Activated naive CD4-positive, alpha-beta T cell treated with anti-CD3 and anti-CD28 coated beads for 36 hours (primary cell): ENCODE measurements at regions not wholly inside any gene's neighbourhood (a gene's known extent, or its start where the extent isn't known, plus 50 kb on each side); places are given as distances from the start of the nearest gene placed in this dataset.
"Not testable (repeated sequence)": the region's sequence is repeated elsewhere in the genome, so short reads cannot be mapped to it uniquely, and the experiment has no call there.

Experiments
- CTCF ChIA-PET: fragments of 350-600 bp; sonication (Branson Sonifier 250); formaldehyde crosslinking; loops from one replicate; lab custom pipeline; 2021; ENCODE audit warnings: antibody characterized with exemption; lab: Charles Lee
- DNase-seq: peaks from one replicate; pipeline ENCODE4 v3.0.0-alpha.2; 2020
- H3K27ac Mint-ChIP-seq: one replicate; pipeline ENCODE4 v1.8.0; 2021; ENCODE audit warnings: mild to moderate bottlenecking, mixed read lengths
- H3K27me3 Mint-ChIP-seq: one replicate; pipeline ENCODE4 v1.8.0; 2021; ENCODE audit warnings: low read depth, mixed read lengths
- H3K36me3 Mint-ChIP-seq: one replicate; pipeline ENCODE4 v1.8.0; 2021; ENCODE audit warnings: low read depth, mixed read lengths
- H3K4me1 Mint-ChIP-seq: one replicate; pipeline ENCODE4 v1.8.0; 2021; ENCODE audit warnings: low read depth, mixed read lengths
- H3K4me3 Mint-ChIP-seq: one replicate; pipeline ENCODE4 v1.8.0; 2021; ENCODE audit warnings: mild to moderate bottlenecking, moderate library complexity, mixed read lengths
- H3K9me3 Mint-ChIP-seq: one replicate; pipeline ENCODE4 v1.8.0; 2021; ENCODE audit warnings: mixed read lengths
- intact Hi-C: fragments of 100-400 bp; cut with micrococcal nuclease; formaldehyde crosslinking; loops from one replicate; pipeline ENCODE4 v1.15.1; 2023

- CTCF ChIA-PET, H3K4me3 Mint-ChIP-seq, H3K27ac Mint-ChIP-seq, H3K36me3 Mint-ChIP-seq, H3K9me3 Mint-ChIP-seq, DNase-seq, intact Hi-C loops, H3K4me1 Mint-ChIP-seq, H3K27me3 Mint-ChIP-seq: not testable (repeated sequence)
These were observed 282.4 kb upstream of the FRG1 start for GRCh38 chr4:189658259-189658658.

DNA sequence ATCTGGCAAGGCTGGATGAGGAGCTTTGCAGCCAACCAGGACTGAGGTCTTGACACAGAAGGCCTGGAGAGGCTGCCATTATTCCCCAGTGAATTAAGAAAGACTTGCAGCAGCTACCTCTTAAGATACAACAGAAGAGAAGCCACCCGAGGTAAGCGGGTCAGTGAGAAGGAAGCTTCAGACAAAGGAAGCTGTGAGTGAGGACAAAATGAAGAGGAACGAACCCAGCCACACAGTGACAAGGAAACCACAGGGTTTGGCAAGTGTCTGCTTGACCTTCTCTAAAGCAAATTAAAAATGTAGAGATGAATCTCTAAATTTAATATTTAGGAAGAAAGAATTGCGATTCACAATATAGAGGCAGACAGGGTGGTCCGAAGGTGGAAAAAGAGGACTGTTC, 281.8 kb upstream of the FRG1 start:
- H3K36me3 Mint-ChIP-seq, DNase-seq, H3K9me3 Mint-ChIP-seq, intact Hi-C loops, H3K27me3 Mint-ChIP-seq, H3K4me1 Mint-ChIP-seq, H3K27ac Mint-ChIP-seq, CTCF ChIA-PET, H3K4me3 Mint-ChIP-seq: not testable (repeated sequence)

DNA sequence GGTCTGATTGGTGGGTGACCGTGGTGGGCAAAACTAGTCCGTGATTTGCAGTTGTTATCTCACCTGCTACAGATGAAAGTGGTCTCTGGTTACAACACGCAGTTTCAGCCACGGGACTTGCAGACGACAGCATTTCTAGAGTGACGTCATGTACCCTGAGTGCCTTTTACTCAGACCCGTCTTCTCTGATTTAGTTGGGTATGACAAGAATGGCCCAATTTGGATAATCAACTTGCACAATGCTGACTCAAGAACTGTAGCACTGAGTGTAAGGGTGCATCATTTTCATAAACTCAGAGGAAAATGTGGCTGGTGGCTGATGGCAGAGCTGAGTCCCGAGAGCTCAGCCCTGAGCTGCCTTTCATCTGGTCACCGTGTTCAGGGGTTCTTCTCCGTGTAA, 281.4 kb upstream of the FRG1 start:
- H3K27ac Mint-ChIP-seq: no peak overlapping the region
- intact Hi-C loops: no loop called here
- H3K4me3 Mint-ChIP-seq: no peak overlapping the region
- no peaks in the 10 kb centered on the region for H3K4me1 Mint-ChIP-seq
- CTCF ChIA-PET: no interaction called here
- H3K36me3 Mint-ChIP-seq: no peaks in the 10 kb centered on the region
- no peaks in the 10 kb centered on the region for H3K9me3 Mint-ChIP-seq
- H3K27me3 Mint-ChIP-seq: no peaks in the 10 kb centered on the region
- no peak for DNase-seq

- Mint-ChIP-seq H3K4me3 (no peak overlapping the region), H3K27me3 (no peaks in the 10 kb centered on the region), H3K27ac (no peak overlapping the region), H3K36me3 (no peaks in the 10 kb centered on the region), H3K9me3 (no peaks in the 10 kb centered on the region), H3K4me1 (no peaks in the 10 kb centered on the region)
- intact Hi-C loops: no loop called here
- no peak for DNase-seq
- CTCF ChIA-PET: no interaction called here
These were observed 279.8 kb upstream of the FRG1 start for GRCh38 chr4:189660722-189661360.

DNA sequence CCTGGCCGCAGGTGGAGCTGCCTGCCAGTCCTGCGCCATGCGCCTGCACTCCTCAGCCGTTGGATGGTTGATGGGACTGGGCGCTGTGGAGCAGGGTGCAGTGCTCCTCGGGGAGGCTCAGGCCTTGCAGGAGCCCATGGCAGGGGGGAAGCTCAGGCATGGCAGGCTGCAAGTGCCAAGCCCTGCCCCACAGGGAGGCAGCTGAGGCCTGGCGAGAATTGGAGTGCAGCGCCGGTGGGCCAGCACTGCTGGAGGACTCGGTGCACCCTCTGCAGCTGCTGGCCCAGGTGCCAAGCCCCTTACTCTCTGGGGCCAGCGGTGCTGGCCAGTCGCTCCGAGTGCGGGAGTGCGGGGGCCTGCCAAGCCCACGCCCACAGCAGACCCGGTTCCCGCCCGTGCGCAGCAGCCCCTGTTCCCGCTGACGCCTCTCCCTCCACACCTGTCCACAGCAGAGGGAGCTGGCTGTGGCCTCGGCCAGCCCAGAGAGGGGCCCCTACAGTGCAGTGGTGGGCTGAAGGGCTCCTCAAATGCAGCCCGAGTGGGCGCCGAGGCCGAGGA, 275.9 kb upstream of the FRG1 start:
- Mint-ChIP-seq H3K9me3 (no peaks in the 10 kb centered on the region), H3K27ac (no peak overlapping the region), H3K4me3 (no peak overlapping the region), H3K36me3 (no peaks in the 10 kb centered on the region), H3K27me3 (no peaks in the 10 kb centered on the region), H3K4me1 (no peaks in the 10 kb centered on the region)
- CTCF ChIA-PET: no interaction called here
- DNase-seq: no peak
- intact Hi-C loops: no loop called here

DNA sequence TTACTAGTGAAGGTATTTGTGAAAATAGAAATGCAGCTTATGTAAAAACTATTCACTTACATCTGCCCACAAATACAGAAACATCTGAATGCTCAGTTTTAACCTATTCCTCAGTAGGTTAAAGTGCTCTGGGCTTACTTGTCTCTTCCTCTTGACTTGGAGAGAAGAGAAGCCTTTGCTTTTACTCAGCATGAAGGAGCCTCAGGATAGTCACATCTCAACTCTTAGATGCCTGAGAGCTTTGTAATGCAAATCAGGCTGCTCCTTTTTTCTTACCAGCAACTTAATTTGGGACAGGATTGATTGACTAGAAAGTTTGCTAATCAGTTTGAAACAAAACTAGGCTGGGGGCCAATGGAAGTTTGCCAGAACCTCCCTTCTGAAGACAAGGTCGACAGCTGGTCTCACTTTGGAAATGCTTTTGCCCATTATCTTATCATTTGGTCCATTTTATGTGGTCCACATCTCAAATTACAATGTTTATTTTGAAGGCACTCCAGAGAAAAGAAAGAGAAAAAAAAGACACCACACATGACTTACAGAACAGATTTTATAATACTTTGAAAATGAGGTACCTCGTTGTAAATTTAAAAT, 274.9 kb upstream of the FRG1 start:
- H3K4me1 Mint-ChIP-seq, DNase-seq, H3K4me3 Mint-ChIP-seq, H3K27me3 Mint-ChIP-seq, H3K9me3 Mint-ChIP-seq, intact Hi-C loops, H3K27ac Mint-ChIP-seq, H3K36me3 Mint-ChIP-seq, CTCF ChIA-PET: not testable (repeated sequence)

GRCh38 chr4:189667386-189667785, 273.3 kb upstream of the FRG1 start:
- H3K9me3 Mint-ChIP-seq, intact Hi-C loops, H3K4me1 Mint-ChIP-seq, H3K4me3 Mint-ChIP-seq, H3K27ac Mint-ChIP-seq, H3K27me3 Mint-ChIP-seq, H3K36me3 Mint-ChIP-seq, DNase-seq: not testable (repeated sequence)
- CTCF ChIA-PET: interaction anchor here (0.6 kb wide), 1 partner anchor 106 kb away, joined by 4 read pairs; no protein-coding TSS in a partner anchor

DNA sequence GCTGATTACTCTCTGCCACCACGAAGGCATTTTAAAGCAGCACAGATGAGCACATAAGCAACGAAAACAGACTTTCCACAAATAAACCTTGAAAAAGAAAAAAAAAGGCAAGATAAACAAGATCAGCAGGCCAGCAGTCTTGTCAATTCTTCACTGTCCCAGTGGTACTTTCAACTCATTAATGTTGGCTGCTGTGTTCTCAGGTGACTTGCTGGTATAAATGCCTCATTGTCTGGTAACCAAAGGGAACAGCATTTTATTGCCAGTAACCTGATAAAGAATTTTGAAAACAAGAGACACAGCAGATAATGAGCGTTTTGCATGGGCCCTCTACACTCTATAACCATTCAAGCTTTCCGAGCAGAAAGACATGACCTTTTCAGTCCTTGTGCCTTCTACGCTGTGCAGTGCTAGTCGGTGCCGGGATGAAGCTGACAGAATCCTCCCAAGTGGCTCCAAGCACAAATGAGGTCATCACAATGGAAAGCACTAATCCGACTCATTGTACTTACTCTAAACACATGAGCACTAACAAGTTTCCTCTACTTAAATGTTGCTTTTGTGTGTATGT, 242.9 kb upstream of the FRG1 start:
- H3K27ac Mint-ChIP-seq, H3K4me1 Mint-ChIP-seq, H3K27me3 Mint-ChIP-seq, CTCF ChIA-PET, H3K9me3 Mint-ChIP-seq, intact Hi-C loops, H3K4me3 Mint-ChIP-seq, DNase-seq, H3K36me3 Mint-ChIP-seq: not testable (repeated sequence)

GRCh38 chr4:189703000-189703399, 237.7 kb upstream of the FRG1 start:
- H3K4me1 Mint-ChIP-seq, H3K4me3 Mint-ChIP-seq, H3K27ac Mint-ChIP-seq, intact Hi-C loops, H3K36me3 Mint-ChIP-seq, DNase-seq, H3K9me3 Mint-ChIP-seq, CTCF ChIA-PET, H3K27me3 Mint-ChIP-seq: not testable (repeated sequence)

DNA sequence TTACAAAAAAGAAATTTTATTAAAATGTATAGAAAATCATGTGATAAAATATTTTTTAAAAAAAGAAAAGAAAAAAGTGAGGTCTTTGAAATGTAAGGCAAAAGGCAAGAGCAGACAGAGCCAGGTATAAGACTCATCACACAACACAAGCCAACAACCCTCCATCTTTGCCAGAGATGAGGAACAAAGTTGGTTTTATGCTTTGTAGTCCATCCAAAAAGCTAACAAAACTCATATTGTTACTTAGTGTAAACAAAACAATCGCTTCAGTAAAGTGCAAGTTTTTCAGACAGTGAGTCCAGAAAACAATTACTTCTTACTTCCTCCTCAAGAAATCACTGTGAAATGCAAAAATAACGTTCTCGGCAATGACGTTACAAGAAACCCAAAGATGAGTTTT, 233.9 kb upstream of the FRG1 start:
- H3K4me3 Mint-ChIP-seq, DNase-seq, H3K36me3 Mint-ChIP-seq, H3K4me1 Mint-ChIP-seq, H3K9me3 Mint-ChIP-seq, H3K27ac Mint-ChIP-seq, intact Hi-C loops, H3K27me3 Mint-ChIP-seq, CTCF ChIA-PET: not testable (repeated sequence)

GRCh38 chr4:189707227-189707626, 233.4 kb upstream of the FRG1 start:
- DNase-seq, H3K4me1 Mint-ChIP-seq, H3K4me3 Mint-ChIP-seq, H3K9me3 Mint-ChIP-seq, H3K27ac Mint-ChIP-seq, intact Hi-C loops, H3K27me3 Mint-ChIP-seq, CTCF ChIA-PET, H3K36me3 Mint-ChIP-seq: not testable (repeated sequence)

DNA sequence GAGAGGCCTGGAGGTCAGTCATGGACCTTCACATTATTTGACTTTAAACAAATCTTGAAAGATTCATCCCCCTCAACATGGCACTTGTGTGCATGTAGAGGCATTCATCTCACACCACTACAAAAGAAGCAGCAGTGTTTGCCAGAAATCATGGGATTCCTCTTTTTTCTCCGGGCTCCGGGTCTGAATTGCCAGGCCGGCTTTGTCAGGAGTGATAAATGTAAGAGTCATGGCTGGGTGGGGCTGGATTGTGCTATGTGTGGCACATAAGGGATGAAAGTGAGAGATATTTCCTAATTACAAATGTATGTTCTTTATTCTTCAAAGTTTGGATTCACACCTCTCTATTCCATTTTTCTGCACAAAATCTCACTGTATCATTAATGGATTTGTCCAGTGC, 228.7 kb upstream of the FRG1 start:
- H3K36me3 Mint-ChIP-seq, intact Hi-C loops, H3K9me3 Mint-ChIP-seq, H3K27me3 Mint-ChIP-seq, H3K4me3 Mint-ChIP-seq, H3K27ac Mint-ChIP-seq, DNase-seq, CTCF ChIA-PET, H3K4me1 Mint-ChIP-seq: not testable (repeated sequence)
